ENCODE measurements at regions not wholly inside any gene's neighbourhood (a gene's known extent, or its start where the extent isn't known, plus 50 kb on each side); places are given as distances from the start of the nearest gene placed in this dataset.

DNA sequence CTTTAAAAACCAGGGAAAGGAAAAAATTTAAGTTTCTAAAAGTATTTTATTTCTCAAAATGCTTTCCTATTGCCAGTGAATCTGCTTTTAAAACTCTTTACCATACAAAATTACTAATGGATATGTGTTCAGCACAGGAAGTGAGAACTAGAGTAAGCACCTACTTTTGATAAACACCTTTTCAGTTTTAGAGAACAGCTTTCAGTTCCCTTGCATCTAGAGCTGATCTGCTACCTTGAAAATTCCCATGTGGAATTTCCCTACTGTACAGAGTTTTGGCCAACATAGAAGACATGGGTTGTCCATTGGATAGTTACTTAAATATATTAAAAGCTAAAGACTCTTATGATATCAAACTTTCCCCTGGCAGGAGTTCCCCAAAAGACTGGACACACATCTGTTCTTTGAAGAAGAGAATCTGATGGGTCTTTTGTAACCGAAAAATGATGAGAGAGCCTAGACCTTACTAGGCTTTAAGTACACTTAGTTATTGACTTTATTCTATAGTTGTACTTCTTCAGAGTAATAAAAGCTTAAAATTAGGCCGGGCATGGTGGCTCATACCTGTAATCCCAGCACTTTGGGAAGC lies 112.1 kb upstream of the CNTNAP4 start:
- Histone ChIP-seq H3K79me1 (ENCODE audit: low read depth in 1 of 2, low read length in 2 of 2) (no peaks in the 10 kb centered on the region), H4K91ac (ENCODE audit: insufficient read depth, low read depth, low read length) (no peak overlapping the region), H4K20me1 (ENCODE audit: insufficient read depth, low read length) (no peaks in the 10 kb centered on the region), H3K23ac (ENCODE audit: low read depth, low read length) (no peak overlapping the region), H3K4me2 (ENCODE audit: low read depth, low read length) (no peak overlapping the region), H2BK5ac (ENCODE audit: low read depth, low read length, poor library complexity, severe bottlenecking) (no peak overlapping the region), H3K14ac (replicated peaks; ENCODE audit: low read depth, low read length) (no peak overlapping the region), H2AFZ (replicated peaks; ENCODE audit: low read length, poor library complexity) (no peak overlapping the region), H2BK120ac (ENCODE audit: low read depth, low read length) (no peak overlapping the region), H3K4me3 (ENCODE audit: insufficient read depth, low read depth, low read length) (no peak overlapping the region), H3K56ac (ENCODE audit: extremely low read depth, insufficient read depth, low read length) (no peak overlapping the region), H4K5ac (ENCODE audit: low read depth, low read length) (no peak overlapping the region), H2AK9ac (replicated peaks; ENCODE audit: low read depth, low read length, poor library complexity) (no peak overlapping the region), H3K9ac (ENCODE audit: low read depth, low read length) (no peak overlapping the region), H2BK20ac (ENCODE audit: low read depth, low read length) (no peak overlapping the region), H3K9me3 (ENCODE audit: control insufficient read depth, insufficient read depth, low read length) (peaks cover 5% of the 10 kb centered on the region; the same call in 1 of the 2 replicates), H3K27ac (ENCODE audit: insufficient read depth, low read length) (no peak overlapping the region), H3K9me1 (ENCODE audit: insufficient read depth, low read length) (no peaks in the 10 kb centered on the region), H3K27me3 (ENCODE audit: control insufficient read depth, insufficient read depth, low read length) (no peaks in the 10 kb centered on the region), H4K8ac (ENCODE audit: low read depth in 2 of 2, low read length in 2 of 2) (no peak overlapping the region), H3K18ac (ENCODE audit: low read depth, low read length) (no peak overlapping the region), H3K4me1 (ENCODE audit: control insufficient read depth, insufficient read depth, low read length) (no peaks in the 10 kb centered on the region), H2AK5ac (ENCODE audit: low read depth, low read length) (no peak overlapping the region), H3K36me3 (ENCODE audit: control insufficient read depth, insufficient read depth, low read length) (no peaks in the 10 kb centered on the region), H2BK15ac (ENCODE audit: low read depth, low read length) (no peak overlapping the region), H3K4ac (ENCODE audit: low read depth, low read length) (no peak overlapping the region)
- DNase-seq (no peak), ATAC-seq (ENCODE audit: low read depth) (no peak)
- dilution Hi-C loops (cut with HindIII; ENCODE audit: low sequenced_read_pairs, unreplicated experiment) = no loop called here
- POLR2A ChIA-PET (ENCODE audit: unreplicated experiment) = no interaction called here
- in situ Hi-C loops (cut with MboI; ENCODE audit: low sequenced_read_pairs) = no loop called here
- CTCF ChIA-PET = no interaction called here
- no peak for TF ChIP-seq NFE2L2 (IDR thresholded peaks at IDR 0.05; ENCODE audit: low read depth, low read length)
- TF ChIP-seq, protein P1, sequence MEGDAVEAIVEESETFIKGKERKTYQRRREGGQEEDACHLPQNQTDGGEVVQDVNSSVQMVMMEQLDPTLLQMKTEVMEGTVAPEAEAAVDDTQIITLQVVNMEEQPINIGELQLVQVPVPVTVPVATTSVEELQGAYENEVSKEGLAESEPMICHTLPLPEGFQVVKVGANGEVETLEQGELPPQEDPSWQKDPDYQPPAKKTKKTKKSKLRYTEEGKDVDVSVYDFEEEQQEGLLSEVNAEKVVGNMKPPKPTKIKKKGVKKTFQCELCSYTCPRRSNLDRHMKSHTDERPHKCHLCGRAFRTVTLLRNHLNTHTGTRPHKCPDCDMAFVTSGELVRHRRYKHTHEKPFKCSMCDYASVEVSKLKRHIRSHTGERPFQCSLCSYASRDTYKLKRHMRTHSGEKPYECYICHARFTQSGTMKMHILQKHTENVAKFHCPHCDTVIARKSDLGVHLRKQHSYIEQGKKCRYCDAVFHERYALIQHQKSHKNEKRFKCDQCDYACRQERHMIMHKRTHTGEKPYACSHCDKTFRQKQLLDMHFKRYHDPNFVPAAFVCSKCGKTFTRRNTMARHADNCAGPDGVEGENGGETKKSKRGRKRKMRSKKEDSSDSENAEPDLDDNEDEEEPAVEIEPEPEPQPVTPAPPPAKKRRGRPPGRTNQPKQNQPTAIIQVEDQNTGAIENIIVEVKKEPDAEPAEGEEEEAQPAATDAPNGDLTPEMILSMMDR (conservative IDR thresholded peaks at IDR 0.05; ENCODE audit: low read depth, low read length) = no peak
- no peak for TF ChIP-seq MAFK (IDR thresholded peaks at IDR 0.05; ENCODE audit: low read depth, low read length)
- no peak for TF ChIP-seq BHLHE40 (IDR thresholded peaks at IDR 0.05; ENCODE audit: low read depth, low read length)
- TF ChIP-seq POLR2A (IDR thresholded peaks at IDR 0.05; ENCODE audit: low read depth, low read length) = no peak
- no peak for TF ChIP-seq RAD21 (IDR thresholded peaks at IDR 0.05; ENCODE audit: low read length)
- TF ChIP-seq RFX5 (IDR thresholded peaks at IDR 0.05; ENCODE audit: low read depth, low read length) = no peak
- no peak for TF ChIP-seq CHD1 (IDR thresholded peaks at IDR 0.05; ENCODE audit: low read depth, low read length)
- no peak for TF ChIP-seq MXI1 (IDR thresholded peaks at IDR 0.05; ENCODE audit: borderline replicate concordance, low read depth, low read length)
- no CpG with 5 or more reads among the region's 2 CpGs for WGBS, 2 experiments (ENCODE audit: extremely low coverage in 2 of 2, insufficient read length in 1 of 2)
- intact Hi-C loops (cut with micrococcal nuclease) = no loop called here
- BruUV-seq (replicated peaks) = no TSS peak

Measured in IMR-90 (cell line).